ENCODE measurements at regions not wholly inside any gene's neighbourhood (a gene's known extent, or its start where the extent isn't known, plus 50 kb on each side); places are given as distances from the start of the nearest gene placed in this dataset.

- in situ Hi-C loops (cut with MboI; ENCODE audit: low sequenced_read_pairs): no loop called here
These were observed 605.9 kb upstream of the KLF4 start for GRCh38 chr9:108095496-108095895.

- in situ Hi-C loops (cut with MboI; ENCODE audit: low sequenced_read_pairs): no loop called here
These were observed 605.1 kb upstream of the KLF4 start for GRCh38 chr9:108094676-108094993.

- in situ Hi-C loops (cut with MboI; ENCODE audit: low sequenced_read_pairs): no loop called here
These were observed 604.5 kb upstream of the KLF4 start for GRCh38 chr9:108093773-108094675.

- in situ Hi-C loops (cut with MboI; ENCODE audit: low sequenced_read_pairs): no loop called here
These were observed 599.3 kb upstream of the KLF4 start for GRCh38 chr9:108088916-108089315.

- in situ Hi-C loops (cut with MboI; ENCODE audit: low sequenced_read_pairs): no loop called here
These were observed 598.2 kb upstream of the KLF4 start for GRCh38 chr9:108087781-108088180.

- in situ Hi-C loops (cut with MboI; ENCODE audit: low sequenced_read_pairs): no loop called here
These were observed 597.1 kb upstream of the KLF4 start for GRCh38 chr9:108086624-108087023.

- in situ Hi-C loops (cut with MboI; ENCODE audit: low sequenced_read_pairs): no loop called here
These were observed 595.7 kb upstream of the KLF4 start for GRCh38 chr9:108085294-108085693.

- in situ Hi-C loops (cut with MboI; ENCODE audit: low sequenced_read_pairs): no loop called here
These were observed 594.3 kb upstream of the KLF4 start for GRCh38 chr9:108083796-108084352.

GRCh38 chr9:108083160-108083750 lies 593.7 kb upstream of the KLF4 start:
- in situ Hi-C loops (cut with MboI; ENCODE audit: low sequenced_read_pairs): no loop called here

GRCh38 chr9:108081112-108081511 lies 591.5 kb upstream of the KLF4 start:
- in situ Hi-C loops (cut with MboI; ENCODE audit: low sequenced_read_pairs): no loop called here

- in situ Hi-C loops (cut with MboI; ENCODE audit: low sequenced_read_pairs): no loop called here
These were observed 590.7 kb upstream of the KLF4 start for GRCh38 chr9:108080285-108080684.

GRCh38 chr9:108078811-108079210 lies 589.2 kb upstream of the KLF4 start:
- in situ Hi-C loops (cut with MboI; ENCODE audit: low sequenced_read_pairs): no loop called here

- in situ Hi-C loops (cut with MboI; ENCODE audit: low sequenced_read_pairs): no loop called here
These were observed 588.8 kb upstream of the KLF4 start for GRCh38 chr9:108078375-108078774.

- in situ Hi-C loops (cut with MboI; ENCODE audit: low sequenced_read_pairs): no loop called here
These were observed 588.0 kb upstream of the KLF4 start for GRCh38 chr9:108077556-108077955.

- in situ Hi-C loops (cut with MboI; ENCODE audit: low sequenced_read_pairs): no loop called here
These were observed 585.3 kb upstream of the KLF4 start for GRCh38 chr9:108074900-108075299.

GRCh38 chr9:108073823-108074222 lies 584.3 kb upstream of the KLF4 start:
- in situ Hi-C loops (cut with MboI; ENCODE audit: low sequenced_read_pairs): no loop called here

- in situ Hi-C loops (cut with MboI; ENCODE audit: low sequenced_read_pairs): no loop called here
These were observed 583.2 kb upstream of the KLF4 start for GRCh38 chr9:108072740-108073139.

GRCh38 chr9:108070861-108071260 lies 581.3 kb upstream of the KLF4 start:
- in situ Hi-C loops (cut with MboI; ENCODE audit: low sequenced_read_pairs): no loop called here

GRCh38 chr9:108069991-108070390 lies 580.4 kb upstream of the KLF4 start:
- in situ Hi-C loops (cut with MboI; ENCODE audit: low sequenced_read_pairs): no loop called here

GRCh38 chr9:108062680-108063079 lies 573.1 kb upstream of the KLF4 start:
- in situ Hi-C loops (cut with MboI; ENCODE audit: low sequenced_read_pairs): no loop called here

- in situ Hi-C loops (cut with MboI; ENCODE audit: low sequenced_read_pairs): no loop called here
These were observed 570.6 kb upstream of the KLF4 start for GRCh38 chr9:108060175-108060574.

GRCh38 chr9:108058135-108058814 lies 568.7 kb upstream of the KLF4 start:
- in situ Hi-C loops (cut with MboI; ENCODE audit: low sequenced_read_pairs): no loop called here
